Fibroblast of villous mesenchyme (primary cell): ENCODE measurements at regions not wholly inside any gene's neighbourhood (a gene's known extent, or its start where the extent isn't known, plus 50 kb on each side); places are given as distances from the start of the nearest gene placed in this dataset.
A peak's percentile ranks its signal among the peaks of the same experiment; 100 is the strongest.

Experiments
- DNase-seq: peaks from one replicate; pipeline ENCODE4 v3.0.0-alpha.2; 2010; ENCODE audit warnings: low read depth
- H3K4me3 ChIP-seq: 2 replicates; pipeline ENCODE4 v1.5.1; 2011; ENCODE audit warnings: low read depth, mild to moderate bottlenecking, low read length
- CTCF ChIP-seq: IDR thresholded peaks from 2 replicates; pipeline ENCODE4 v1.5.1; 2012; ENCODE audit warnings: low read depth, mild to moderate bottlenecking, low read length; ENCODE audit not compliant: insufficient read depth

- DNase-seq, result no peak
- no peak for TF ChIP-seq CTCF
- H3K4me3 ChIP-seq, result no peak overlapping the region
Measured at GRCh38 chr5:10860196-10860543, 99.1 kb upstream of the DAP start.

- TF ChIP-seq CTCF, result no peak
Measured at GRCh38 chr5:10859393-10860195, 98.6 kb upstream of the DAP start.

GRCh38 chr5:10858945-10859344 lies 97.9 kb upstream of the DAP start:
- no peak overlapping the region for H3K4me3 ChIP-seq
- no peak for DNase-seq
- peak; percentile 18 for TF ChIP-seq CTCF

More at GRCh38 chr5:10859393-10860195, 98.6 kb upstream of the DAP start:
- H3K4me3 ChIP-seq, result no peak overlapping the region
- DNase-seq, result no peak

GRCh38 chr5:10858307-10858706 lies 97.3 kb upstream of the DAP start:
- DNase-seq, result no peak
- no peak for TF ChIP-seq CTCF
- no peak overlapping the region for H3K4me3 ChIP-seq

GRCh38 chr5:10857338-10857733 lies 96.3 kb upstream of the DAP start:
- no peak for TF ChIP-seq CTCF
- peak overlapping the region; percentile 11 for H3K4me3 ChIP-seq
- no peak for DNase-seq

GRCh38 chr5:10856683-10857337 lies 95.8 kb upstream of the DAP start:
- peak; percentile 66 for DNase-seq
- TF ChIP-seq CTCF, result peak; percentile 93
- peak overlapping the region; percentile 11 for H3K4me3 ChIP-seq
